Activated CD8-positive, alpha-beta memory T cell treated with anti-CD3 and anti-CD28 coated beads, Interleukin-2, amount 50 U/mL, for 1 hour (primary cell): ENCODE measurements at regions not wholly inside any gene's neighbourhood (a gene's known extent, or its start where the extent isn't known, plus 50 kb on each side); places are given as distances from the start of the nearest gene placed in this dataset.

Source experiments
- DNase-seq: peaks from one replicate; pipeline ENCODE4 v3.0.0-alpha.2; 2020; ENCODE audit errors: extremely low read depth

GRCh38 chr1:83581747-83582146 lies 417.2 kb downstream of the TTLL7 start:
- no peak for DNase-seq

GRCh38 chr1:83574791-83575190 lies 424.1 kb downstream of the TTLL7 start:
- DNase-seq: no peak

- DNase-seq: no peak
Measured at GRCh38 chr1:83573776-83574175, 425.2 kb downstream of the TTLL7 start.

- no peak for DNase-seq
Measured at GRCh38 chr1:83571536-83571935, 427.4 kb downstream of the TTLL7 start.

GRCh38 chr1:83561346-83561745 lies 437.6 kb downstream of the TTLL7 start:
- no peak for DNase-seq

GRCh38 chr1:83559129-83559840 lies 439.6 kb downstream of the TTLL7 start:
- DNase-seq: no peak

- DNase-seq: no peak
Measured at GRCh38 chr1:83555871-83556270, 443.1 kb downstream of the TTLL7 start.

- DNase-seq: no peak
Measured at GRCh38 chr1:83554174-83554573, 444.8 kb downstream of the TTLL7 start.

- DNase-seq: no peak
Measured at GRCh38 chr1:83552820-83553219, 446.1 kb downstream of the TTLL7 start.

GRCh38 chr1:83548311-83548710 lies 450.6 kb downstream of the TTLL7 start:
- DNase-seq: no peak

GRCh38 chr1:83547901-83548300 lies 451.0 kb downstream of the TTLL7 start:
- DNase-seq: no peak

- DNase-seq: no peak
Measured at GRCh38 chr1:83546874-83547273, 452.1 kb downstream of the TTLL7 start.

- no peak for DNase-seq
Measured at GRCh38 chr1:83545066-83545862, 453.7 kb downstream of the TTLL7 start.

- no peak for DNase-seq
Measured at GRCh38 chr1:83543222-83543973, 455.5 kb downstream of the TTLL7 start.

- no peak for DNase-seq
Measured at GRCh38 chr1:83531521-83532309, 467.2 kb downstream of the TTLL7 start.

- DNase-seq: no peak
Measured at GRCh38 chr1:83530506-83530905, 468.4 kb downstream of the TTLL7 start.

- no peak for DNase-seq
Measured at GRCh38 chr1:83527987-83528386, 470.9 kb downstream of the TTLL7 start.

- DNase-seq: no peak
Measured at GRCh38 chr1:83520797-83521196, 478.1 kb downstream of the TTLL7 start.

- no peak for DNase-seq
Measured at GRCh38 chr1:83516369-83516768, 482.6 kb downstream of the TTLL7 start.

GRCh38 chr1:83515578-83516154 lies 483.3 kb downstream of the TTLL7 start:
- no peak for DNase-seq
